ENCODE measurements at regions not wholly inside any gene's neighbourhood (a gene's known extent, or its start where the extent isn't known, plus 50 kb on each side); places are given as distances from the start of the nearest gene placed in this dataset.

DNA sequence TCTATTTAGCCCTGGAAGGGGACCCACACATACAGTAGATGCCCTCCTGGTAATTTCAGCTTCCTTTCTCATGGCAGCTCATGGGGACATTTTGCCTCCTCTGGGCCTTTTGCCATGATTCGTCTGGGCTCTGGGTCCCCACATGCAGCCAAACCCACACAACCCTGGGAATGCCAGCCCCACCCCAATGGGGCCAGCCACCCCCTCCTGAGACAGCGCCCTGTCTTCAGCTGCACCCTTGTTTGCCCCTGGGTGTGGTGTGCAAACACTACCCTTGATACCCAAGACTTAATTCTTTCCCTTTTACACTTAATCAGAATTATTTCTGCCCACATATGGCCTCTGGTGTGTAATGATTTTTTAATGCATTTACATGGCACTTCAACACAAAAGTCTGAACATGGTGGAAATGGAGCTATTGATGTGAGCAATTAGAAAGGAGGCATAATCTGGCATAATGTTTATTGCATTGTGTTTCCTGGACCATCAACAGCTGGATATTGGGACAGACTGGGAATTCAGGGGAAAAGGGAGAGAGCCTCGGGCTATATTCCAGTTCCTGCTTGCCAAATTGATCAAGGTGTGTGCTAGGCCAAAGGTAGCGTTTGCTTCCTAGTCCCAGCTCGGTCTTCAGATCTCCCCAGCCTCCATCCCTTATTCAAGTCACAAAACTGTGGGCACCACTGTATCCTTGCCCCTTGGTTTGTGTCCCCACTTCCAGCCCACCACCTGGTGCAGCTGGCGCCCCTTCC, 85.0 kb upstream of the ANO1 start:
- TF ChIP-seq CTCF (IDR thresholded peaks at IDR 0.05) = no peak
- no peak for TF ChIP-seq EZH2 (IDR thresholded peaks at IDR 0.05; ENCODE audit: borderline replicate concordance, insufficient read depth, low read depth, low read length, poor library complexity, severe bottlenecking)
- no peak overlapping the region for H3K4me3 ChIP-seq (ENCODE audit: control extremely low read depth in 1 of 5, extremely low read depth in 1 of 5, insufficient read depth in 1 of 5, low read depth in 2 of 5, low read length in 4 of 5)
- H2AFZ ChIP-seq (ENCODE audit: insufficient read depth, low read depth, low read length, poor library complexity, severe bottlenecking) = no peak overlapping the region
- intact Hi-C loops (cut with micrococcal nuclease) = no loop called here
- ATAC-seq (ENCODE audit: low read depth) = no peak
- POLR2A ChIA-PET = no interaction called here
- H3K27ac ChIP-seq (ENCODE audit: low read length in 2 of 2) = no peak overlapping the region
- peaks cover 0 to 6% (median 2%) of the 10 kb centered on the region in 4 experiments for H3K27me3 ChIP-seq (replicated peaks in 1 of 4; ENCODE audit: control extremely low read depth in 1 of 4, control insufficient read depth in 3 of 4, insufficient read depth in 4 of 4, low read length in 3 of 4)
- H3K9ac ChIP-seq (ENCODE audit: low read length) = no peak overlapping the region
- H3K4me2 ChIP-seq (replicated peaks; ENCODE audit: low read depth, low read length, poor library complexity, severe bottlenecking) = no peak overlapping the region
- no peaks in the 10 kb centered on the region for H4K20me1 ChIP-seq (ENCODE audit: control insufficient read depth, insufficient read depth, low read length, poor library complexity, severe bottlenecking)
- H3K79me2 ChIP-seq (ENCODE audit: control insufficient read depth, insufficient read depth, low read length) = no peaks in the 10 kb centered on the region
- H3K9me3 ChIP-seq (ENCODE audit: control extremely low read depth in 1 of 3, control insufficient read depth in 2 of 3, insufficient read depth in 1 of 3, low read length in 2 of 3) = peaks cover 1 to 8% (median 3%) of the 10 kb centered on the region in 3 donors
- H3K36me3 ChIP-seq (replicated peaks in 1 of 2; ENCODE audit: control extremely low read depth in 1 of 2, control insufficient read depth in 1 of 2, extremely low read depth in 1 of 2, insufficient read depth in 2 of 2, low read length in 1 of 2) = no peaks in the 10 kb centered on the region
- Mint-ChIP-seq H3K27ac (no peak overlapping the region), H3K4me1 (no peaks in the 10 kb centered on the region), H3K27me3 (peaks cover 33% of the 10 kb centered on the region), H3K9me3 (ENCODE audit: insufficient read depth) (no peaks in the 10 kb centered on the region), H3K4me3 (no peak overlapping the region)
- 91% methylated on average over 6 of the region's 6 CpGs for WGBS (ENCODE audit: insufficient coverage)
- CTCF ChIA-PET = no interaction called here
- DNase-seq = no peak
- no peaks in the 10 kb centered on the region for H3K4me1 ChIP-seq (ENCODE audit: control insufficient read depth in 2 of 2, insufficient read depth in 2 of 2, low read length in 2 of 2)

DNA sequence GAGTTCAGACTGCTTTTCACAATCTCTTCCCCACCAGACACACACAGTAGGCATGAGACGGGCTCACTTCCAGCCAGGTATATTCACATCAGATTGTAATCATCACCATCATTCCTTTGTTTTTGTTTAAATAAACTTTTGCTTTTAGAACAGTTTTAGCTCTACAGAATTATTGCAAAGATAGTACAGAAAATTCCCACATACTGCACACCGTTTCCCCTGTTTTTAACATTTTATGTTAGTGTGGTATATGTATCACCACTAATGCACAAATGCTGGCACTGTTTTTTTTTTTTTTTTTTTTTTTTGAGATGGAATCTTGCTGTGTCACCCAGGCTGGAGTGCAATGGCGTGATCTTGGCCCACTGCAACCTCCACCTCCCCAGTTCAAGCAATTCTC, 83.3 kb upstream of the ANO1 start:
- Histone ChIP-seq H3K9me3 (ENCODE audit: control extremely low read depth in 1 of 3, control insufficient read depth in 2 of 3, insufficient read depth in 1 of 3, low read length in 2 of 3) (peaks cover 1 to 8% (median 3%) of the 10 kb centered on the region in 3 donors), H2AFZ (ENCODE audit: insufficient read depth, low read depth, low read length, poor library complexity, severe bottlenecking) (no peak overlapping the region), H3K79me2 (ENCODE audit: control insufficient read depth, insufficient read depth, low read length) (no peaks in the 10 kb centered on the region), H3K4me1 (ENCODE audit: control insufficient read depth in 2 of 2, insufficient read depth in 2 of 2, low read length in 2 of 2) (no peaks in the 10 kb centered on the region), H3K9ac (ENCODE audit: low read length) (no peak overlapping the region), H4K20me1 (ENCODE audit: control insufficient read depth, insufficient read depth, low read length, poor library complexity, severe bottlenecking) (no peaks in the 10 kb centered on the region), H3K4me3 (ENCODE audit: control extremely low read depth in 1 of 5, extremely low read depth in 1 of 5, insufficient read depth in 1 of 5, low read depth in 2 of 5, low read length in 4 of 5) (no peak overlapping the region), H3K27me3 (replicated peaks in 1 of 4; ENCODE audit: control extremely low read depth in 1 of 4, control insufficient read depth in 3 of 4, insufficient read depth in 4 of 4, low read length in 3 of 4) (peaks cover 0 to 4% (median 2%) of the 10 kb centered on the region in 4 experiments), H3K36me3 (replicated peaks in 1 of 2; ENCODE audit: control extremely low read depth in 1 of 2, control insufficient read depth in 1 of 2, extremely low read depth in 1 of 2, insufficient read depth in 2 of 2, low read length in 1 of 2) (no peaks in the 10 kb centered on the region), H3K4me2 (replicated peaks; ENCODE audit: low read depth, low read length, poor library complexity, severe bottlenecking) (no peak overlapping the region), H3K27ac (ENCODE audit: low read length in 2 of 2) (no peak overlapping the region)
- H3K4me3 Mint-ChIP-seq = no peak overlapping the region
- no CpG with 5 or more reads among the region's 3 CpGs for WGBS (ENCODE audit: insufficient coverage)
- POLR2A ChIA-PET = no interaction called here
- CTCF ChIA-PET = no interaction called here
- DNase-seq (no peak), ATAC-seq (ENCODE audit: low read depth) (no peak)
- TF ChIP-seq CTCF (IDR thresholded peaks at IDR 0.05) (no peak), EZH2 (IDR thresholded peaks at IDR 0.05; ENCODE audit: borderline replicate concordance, insufficient read depth, low read depth, low read length, poor library complexity, severe bottlenecking) (no peak)
- no peaks in the 10 kb centered on the region for H3K9me3 Mint-ChIP-seq (ENCODE audit: insufficient read depth)
- peaks cover 27% of the 10 kb centered on the region for H3K27me3 Mint-ChIP-seq
- no peaks in the 10 kb centered on the region for H3K4me1 Mint-ChIP-seq
- intact Hi-C loops (cut with micrococcal nuclease) = no loop called here
- no peak overlapping the region for H3K27ac Mint-ChIP-seq
